IgD-negative memory B cell (primary cell): ENCODE measurements at regions not wholly inside any gene's neighbourhood (a gene's known extent, or its start where the extent isn't known, plus 50 kb on each side); places are given as distances from the start of the nearest gene placed in this dataset.

Experiments
- H3K27ac Mint-ChIP-seq, 3 donors: one replicate each; pipeline ENCODE4 v1.8.0; 2020 to 2022; ENCODE audit warnings: mild to moderate bottlenecking in 3 of 3, mixed read lengths in 3 of 3, moderate library complexity in 1 of 3
- H3K27me3 Mint-ChIP-seq: one replicate; pipeline ENCODE4 v1.8.0; 2021; ENCODE audit warnings: mixed read lengths
- H3K36me3 Mint-ChIP-seq: one replicate; pipeline ENCODE4 v1.8.0; 2020; ENCODE audit warnings: mild to moderate bottlenecking, mixed read lengths
- H3K4me1 Mint-ChIP-seq, 3 donors: one replicate each; pipeline ENCODE4 v1.8.0; 2020 to 2022; ENCODE audit warnings: mixed read lengths in 3 of 3, mild to moderate bottlenecking in 1 of 3
- H3K4me3 Mint-ChIP-seq, 4 donors: one replicate each; pipeline ENCODE4 v1.8.0; 2020 to 2022; ENCODE audit warnings: mild to moderate bottlenecking in 4 of 4, mixed read lengths in 4 of 4, moderate library complexity in 3 of 4
- H3K9me3 Mint-ChIP-seq, 3 donors: one replicate each; pipeline ENCODE4 v1.8.0; 2020 to 2021; ENCODE audit warnings: mixed read lengths in 3 of 3, mild to moderate bottlenecking in 1 of 3

DNA sequence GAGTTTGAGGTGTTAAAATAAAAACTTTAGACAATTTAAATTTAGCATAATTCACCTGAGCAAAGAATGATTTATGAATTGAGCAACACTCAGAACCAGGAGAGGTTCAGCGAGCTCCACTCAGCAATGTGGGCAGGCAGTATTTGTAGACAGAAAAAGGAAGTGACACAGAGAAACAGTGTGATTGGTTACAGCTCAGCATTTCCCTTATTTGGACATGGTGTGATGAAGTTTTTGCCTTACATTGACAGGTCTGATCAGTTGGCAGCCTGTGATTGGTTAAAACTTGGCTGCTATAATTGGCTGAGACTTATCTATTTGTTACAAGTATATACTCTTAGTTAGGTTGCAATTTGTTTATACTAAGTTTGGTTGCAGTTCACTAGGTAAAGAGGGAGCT, 621.2 kb upstream of the PRMT6 start:
- no peaks in the 10 kb centered on the region for H3K27me3 Mint-ChIP-seq
- H3K36me3 Mint-ChIP-seq, result no peaks in the 10 kb centered on the region
- peaks cover 0 to 2% (median 0%) of the 10 kb centered on the region in 3 donors for H3K4me1 Mint-ChIP-seq
- no peak overlapping the region for H3K27ac Mint-ChIP-seq
- H3K4me3 Mint-ChIP-seq, result no peak overlapping the region
- no peaks in the 10 kb centered on the region for H3K9me3 Mint-ChIP-seq

DNA sequence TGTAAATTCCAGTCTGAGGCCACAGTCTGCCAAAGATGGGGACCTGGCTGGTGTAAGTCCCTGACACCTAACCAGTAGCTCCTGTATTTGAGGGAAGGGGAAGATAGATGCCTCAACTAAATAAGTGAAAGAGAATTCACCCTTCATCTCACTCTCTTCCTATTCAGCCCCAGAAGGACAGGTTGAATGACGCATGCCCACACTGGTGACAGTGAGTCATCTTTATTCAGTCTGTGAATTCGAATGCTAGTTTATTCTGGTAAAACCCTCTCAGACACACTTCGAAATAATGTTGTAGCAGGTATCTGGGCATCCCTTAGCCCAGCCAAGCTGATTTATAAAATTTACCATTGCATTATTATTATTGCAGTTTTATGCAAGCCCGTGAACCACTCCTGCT, 617.0 kb upstream of the PRMT6 start:
- no peaks in the 10 kb centered on the region for H3K9me3 Mint-ChIP-seq
- H3K27me3 Mint-ChIP-seq, result no peaks in the 10 kb centered on the region
- H3K36me3 Mint-ChIP-seq, result no peaks in the 10 kb centered on the region
- peaks cover 0 to 2% (median 0%) of the 10 kb centered on the region in 3 donors for H3K4me1 Mint-ChIP-seq
- H3K4me3 Mint-ChIP-seq, result no peak overlapping the region
- H3K27ac Mint-ChIP-seq, result no peak overlapping the region

DNA sequence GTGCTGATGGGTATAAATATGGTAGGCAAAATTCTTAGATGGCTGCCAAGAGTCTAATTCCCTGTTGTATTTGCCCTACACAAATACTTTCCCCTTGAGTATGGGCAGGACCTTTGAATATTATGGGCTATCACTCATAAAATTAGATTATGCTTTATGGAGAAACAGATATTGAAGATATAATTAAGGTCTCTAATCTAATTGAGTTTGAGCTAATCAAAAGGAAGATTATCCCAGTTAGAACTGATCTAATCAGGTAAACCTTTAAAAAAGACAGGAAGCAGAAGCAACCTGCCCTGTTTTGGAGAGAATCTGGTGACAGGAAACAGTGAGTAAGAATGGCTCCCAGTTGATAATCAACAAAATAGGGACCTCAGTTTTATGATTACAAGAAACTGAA, 609.0 kb upstream of the PRMT6 start:
- Mint-ChIP-seq H3K4me3 (no peak overlapping the region), H3K4me1 (no peaks in the 10 kb centered on the region), H3K27me3 (no peaks in the 10 kb centered on the region), H3K9me3 (no peaks in the 10 kb centered on the region), H3K27ac (no peak overlapping the region), H3K36me3 (no peaks in the 10 kb centered on the region)

DNA sequence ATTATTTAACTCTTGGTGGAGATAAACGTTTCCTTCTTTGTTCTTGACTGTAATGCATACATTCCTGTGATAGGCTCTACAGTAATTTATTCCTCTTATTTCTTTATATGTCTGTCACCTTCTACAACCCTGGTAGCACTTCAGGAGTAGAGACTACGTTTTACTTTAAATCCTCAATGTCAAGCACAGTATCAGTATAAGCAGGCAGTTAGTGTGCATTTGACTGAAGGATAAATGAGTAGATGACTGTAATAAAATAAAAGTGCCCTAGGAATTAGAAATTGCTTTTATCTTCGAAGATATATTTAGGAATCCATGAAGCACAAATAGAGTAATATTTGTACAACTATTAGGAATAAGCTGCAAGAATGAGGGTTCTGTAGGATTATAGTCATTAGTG, 599.6 kb upstream of the PRMT6 start:
- H3K36me3 Mint-ChIP-seq, result no peaks in the 10 kb centered on the region
- no peak overlapping the region for H3K4me3 Mint-ChIP-seq
- H3K4me1 Mint-ChIP-seq, result no peaks in the 10 kb centered on the region
- no peaks in the 10 kb centered on the region for H3K9me3 Mint-ChIP-seq
- H3K27ac Mint-ChIP-seq, result no peak overlapping the region
- H3K27me3 Mint-ChIP-seq, result no peaks in the 10 kb centered on the region

DNA sequence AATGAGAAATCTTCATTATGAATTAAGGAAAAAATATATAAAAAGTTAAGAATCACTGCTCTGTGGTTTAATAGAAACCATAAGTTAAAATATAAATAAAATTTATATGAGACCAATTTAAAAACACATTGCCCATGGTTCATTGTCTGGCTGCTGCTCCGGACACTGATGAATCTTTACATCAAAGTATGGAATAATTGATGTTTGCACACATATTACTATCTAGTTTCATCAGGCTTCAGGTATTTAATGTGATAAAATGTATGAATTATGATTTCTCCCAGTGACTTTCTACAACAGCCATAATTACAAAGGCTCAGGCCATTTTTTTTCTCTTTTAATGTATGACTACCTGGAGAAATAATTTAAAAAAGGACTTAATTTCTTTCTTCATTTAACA, 599.1 kb upstream of the PRMT6 start:
- Mint-ChIP-seq H3K27ac (no peak overlapping the region), H3K4me1 (no peaks in the 10 kb centered on the region), H3K27me3 (no peaks in the 10 kb centered on the region), H3K9me3 (no peaks in the 10 kb centered on the region), H3K4me3 (no peak overlapping the region), H3K36me3 (no peaks in the 10 kb centered on the region)

DNA sequence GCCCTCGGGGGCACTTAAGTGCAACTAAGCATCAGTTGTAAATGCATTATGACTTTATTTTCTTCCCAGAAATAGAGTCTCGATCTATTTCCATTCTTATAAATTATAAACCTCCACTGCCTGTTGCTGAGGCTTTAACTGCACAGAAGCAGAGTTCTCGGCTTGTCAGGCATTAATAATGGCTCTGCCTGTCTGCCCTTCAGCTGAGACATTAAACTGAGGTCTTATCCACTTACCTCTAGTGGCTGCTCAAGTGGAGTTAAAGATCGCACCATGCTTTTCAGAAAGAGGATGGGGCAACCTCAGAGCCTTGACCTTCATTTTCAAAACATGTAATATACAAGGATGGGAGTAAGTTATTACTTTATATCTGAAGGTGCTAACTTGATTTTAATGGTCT, 597.6 kb upstream of the PRMT6 start:
- H3K9me3 Mint-ChIP-seq, result no peaks in the 10 kb centered on the region
- H3K27me3 Mint-ChIP-seq, result no peaks in the 10 kb centered on the region
- H3K27ac Mint-ChIP-seq, result no peak overlapping the region
- no peaks in the 10 kb centered on the region for H3K36me3 Mint-ChIP-seq
- H3K4me1 Mint-ChIP-seq, result no peaks in the 10 kb centered on the region
- no peak overlapping the region for H3K4me3 Mint-ChIP-seq

DNA sequence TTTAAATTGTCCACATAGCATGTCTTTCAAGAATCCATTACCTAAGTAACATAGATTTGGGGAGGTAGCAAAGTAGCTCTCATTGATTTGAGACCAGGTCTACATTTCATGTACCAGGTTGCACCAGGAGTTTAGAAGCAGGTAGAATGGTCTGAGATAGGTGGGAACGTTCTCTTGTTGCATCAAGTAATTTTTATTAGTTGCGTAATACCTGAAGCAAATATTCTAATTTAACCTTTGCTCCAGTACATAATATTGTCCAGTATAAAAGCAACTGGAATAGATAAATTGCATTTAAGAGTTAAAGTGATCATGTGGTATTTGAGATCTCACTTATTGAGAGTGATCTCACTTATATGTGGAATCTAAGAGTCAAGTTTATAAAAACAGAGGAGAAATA, 597.1 kb upstream of the PRMT6 start:
- H3K9me3 Mint-ChIP-seq, result peaks cover 0 to 2% (median 0%) of the 10 kb centered on the region in 3 donors
- H3K36me3 Mint-ChIP-seq, result no peaks in the 10 kb centered on the region
- H3K4me3 Mint-ChIP-seq, result no peak overlapping the region
- no peaks in the 10 kb centered on the region for H3K4me1 Mint-ChIP-seq
- H3K27me3 Mint-ChIP-seq, result no peaks in the 10 kb centered on the region
- H3K27ac Mint-ChIP-seq, result no peak overlapping the region

DNA sequence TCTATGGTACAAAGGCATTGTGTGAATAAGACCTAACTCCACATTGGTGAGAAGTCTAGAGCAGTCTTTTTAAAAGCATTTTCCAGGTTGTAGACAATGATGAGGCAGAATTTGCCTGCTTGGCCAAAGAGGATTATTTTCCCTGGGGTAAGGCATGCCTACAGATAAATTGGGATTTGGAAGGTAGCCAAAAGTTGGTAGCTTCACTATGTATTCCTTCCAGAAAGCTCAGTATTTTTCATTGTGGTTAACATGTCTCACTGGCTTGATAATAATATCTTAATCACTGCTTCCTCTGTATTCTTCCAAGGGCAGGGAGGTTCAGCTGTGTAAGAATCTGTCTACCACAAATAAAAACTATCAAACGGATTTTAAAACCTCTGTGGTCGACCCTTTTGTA, 590.8 kb upstream of the PRMT6 start:
- no peaks in the 10 kb centered on the region for H3K4me1 Mint-ChIP-seq
- no peak overlapping the region for H3K27ac Mint-ChIP-seq
- no peak overlapping the region for H3K4me3 Mint-ChIP-seq

DNA sequence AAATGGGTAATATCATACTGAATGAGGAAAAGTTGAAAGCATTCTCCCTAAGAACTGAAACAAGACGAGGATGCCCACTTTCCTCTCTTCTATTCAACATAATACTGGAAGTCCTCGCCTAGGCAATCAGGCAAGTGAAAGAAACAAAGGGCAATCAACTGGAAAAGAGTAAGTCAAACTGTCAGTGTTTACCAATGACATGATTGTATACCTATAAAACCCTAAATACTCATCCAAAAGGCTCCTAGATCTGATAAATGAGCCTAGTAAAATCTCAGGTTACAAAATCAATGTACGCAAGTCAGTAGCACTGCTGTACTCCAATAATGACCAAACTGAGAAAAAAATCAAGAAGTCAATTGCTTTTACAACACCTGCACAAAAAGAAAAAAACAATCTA, 575.8 kb upstream of the PRMT6 start:
- H3K9me3 Mint-ChIP-seq, result peaks cover 7 to 10% (median 8%) of the 10 kb centered on the region in 3 donors
- H3K4me1 Mint-ChIP-seq, result no peaks in the 10 kb centered on the region
- no peaks in the 10 kb centered on the region for H3K27me3 Mint-ChIP-seq
- no peak overlapping the region for H3K4me3 Mint-ChIP-seq
- H3K27ac Mint-ChIP-seq, result no peak overlapping the region
- no peaks in the 10 kb centered on the region for H3K36me3 Mint-ChIP-seq

More for the DNA sequence above, 590.8 kb upstream of the PRMT6 start:
- Mint-ChIP-seq H3K36me3 (peaks cover 2% of the 10 kb centered on the region), H3K9me3 (peaks cover 7 to 24% (median 11%) of the 10 kb centered on the region in 3 donors), H3K27me3 (no peaks in the 10 kb centered on the region)

DNA sequence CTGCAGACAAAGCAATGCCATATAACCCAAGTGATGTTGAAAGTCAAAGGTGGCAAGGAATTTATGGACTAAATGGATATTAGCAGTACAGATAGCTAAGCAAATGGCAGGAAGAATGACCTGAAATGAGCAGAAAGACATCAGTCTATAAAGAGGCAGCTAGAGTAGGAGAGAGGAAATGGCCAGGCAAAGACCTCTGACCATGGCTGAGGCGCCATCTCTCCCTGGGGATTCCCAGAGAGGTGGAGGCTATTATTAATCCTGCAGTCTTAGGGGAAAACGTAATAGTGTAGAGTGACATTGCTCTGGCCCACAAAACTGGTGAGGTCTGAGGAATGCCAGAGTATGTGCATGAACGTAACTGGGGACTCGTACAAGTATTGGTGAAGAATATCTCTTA, 563.6 kb upstream of the PRMT6 start:
- H3K27ac Mint-ChIP-seq, result no peak overlapping the region
- H3K36me3 Mint-ChIP-seq, result peaks cover 2% of the 10 kb centered on the region
- peaks cover 0 to 1% (median 0%) of the 10 kb centered on the region in 3 donors for H3K4me1 Mint-ChIP-seq
- no peaks in the 10 kb centered on the region for H3K27me3 Mint-ChIP-seq
- no peaks in the 10 kb centered on the region for H3K9me3 Mint-ChIP-seq
- no peak overlapping the region for H3K4me3 Mint-ChIP-seq

DNA sequence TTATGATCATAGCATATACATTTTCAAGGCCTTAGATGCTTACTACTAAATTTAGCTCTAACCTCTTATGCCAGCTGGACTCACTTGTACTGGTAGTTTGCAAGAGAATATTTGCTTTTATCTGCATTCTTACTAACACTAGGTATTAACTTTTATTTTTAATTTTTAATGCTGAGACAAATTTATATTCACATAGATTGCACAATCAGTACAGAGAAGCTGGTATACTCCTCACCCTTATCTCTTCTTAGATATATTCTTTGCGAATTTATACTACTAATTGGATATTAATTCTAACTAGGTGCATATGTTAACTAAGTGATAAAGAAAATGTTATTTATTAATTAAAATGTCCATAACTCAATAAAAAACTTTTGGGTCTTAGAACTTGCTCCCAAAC, 561.8 kb upstream of the PRMT6 start:
- Mint-ChIP-seq H3K27ac (no peak overlapping the region), H3K9me3 (no peaks in the 10 kb centered on the region), H3K4me1 (peaks cover 0 to 3% (median 0%) of the 10 kb centered on the region in 3 donors), H3K36me3 (peaks cover 2% of the 10 kb centered on the region), H3K27me3 (no peaks in the 10 kb centered on the region), H3K4me3 (no peak overlapping the region)

DNA sequence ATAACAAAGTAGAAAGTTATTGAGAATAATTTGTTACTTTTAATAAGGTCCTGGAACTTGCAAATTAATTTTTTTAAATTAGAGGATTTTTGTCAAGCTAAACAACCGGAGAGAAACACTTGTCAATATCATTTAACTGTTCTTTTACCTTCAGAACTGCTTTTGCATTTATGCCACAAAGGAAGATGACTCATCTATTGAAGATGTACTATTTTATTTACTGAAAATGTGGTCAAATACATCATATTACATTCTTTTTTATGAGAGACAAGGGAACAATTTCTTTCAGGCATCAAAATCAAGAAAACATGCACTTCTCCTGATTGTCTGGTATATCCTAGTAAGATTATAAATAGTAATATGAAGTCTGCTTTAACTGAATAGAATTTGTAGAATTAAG, 558.2 kb upstream of the PRMT6 start:
- Mint-ChIP-seq H3K4me3 (no peak overlapping the region), H3K9me3 (no peaks in the 10 kb centered on the region), H3K36me3 (peaks cover 2% of the 10 kb centered on the region), H3K4me1 (peaks cover 0 to 4% (median 0%) of the 10 kb centered on the region in 3 donors), H3K27ac (no peak overlapping the region), H3K27me3 (no peaks in the 10 kb centered on the region)

DNA sequence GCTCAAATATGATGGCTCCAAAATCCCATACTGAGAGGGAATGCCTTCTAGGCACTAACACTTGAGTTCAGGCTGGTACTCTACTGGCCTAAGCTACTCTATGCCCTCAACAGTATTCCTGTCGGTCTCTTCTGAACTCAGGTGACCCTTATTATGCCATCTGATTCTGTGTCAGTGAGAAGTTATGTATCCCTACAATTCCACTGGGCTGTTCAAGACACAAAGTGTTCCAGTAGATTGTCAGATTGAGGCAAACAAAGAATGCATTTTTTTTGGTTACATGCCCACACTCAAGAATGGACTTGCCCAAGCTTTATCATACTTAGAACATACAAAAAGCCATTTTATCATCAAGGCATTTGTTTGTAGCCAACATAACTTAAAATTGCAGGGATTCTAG, 553.8 kb upstream of the PRMT6 start:
- Mint-ChIP-seq H3K4me1 (peaks cover 0 to 3% (median 0%) of the 10 kb centered on the region in 3 donors), H3K9me3 (no peaks in the 10 kb centered on the region), H3K27me3 (no peaks in the 10 kb centered on the region), H3K27ac (no peak overlapping the region), H3K4me3 (no peak overlapping the region), H3K36me3 (no peaks in the 10 kb centered on the region)

DNA sequence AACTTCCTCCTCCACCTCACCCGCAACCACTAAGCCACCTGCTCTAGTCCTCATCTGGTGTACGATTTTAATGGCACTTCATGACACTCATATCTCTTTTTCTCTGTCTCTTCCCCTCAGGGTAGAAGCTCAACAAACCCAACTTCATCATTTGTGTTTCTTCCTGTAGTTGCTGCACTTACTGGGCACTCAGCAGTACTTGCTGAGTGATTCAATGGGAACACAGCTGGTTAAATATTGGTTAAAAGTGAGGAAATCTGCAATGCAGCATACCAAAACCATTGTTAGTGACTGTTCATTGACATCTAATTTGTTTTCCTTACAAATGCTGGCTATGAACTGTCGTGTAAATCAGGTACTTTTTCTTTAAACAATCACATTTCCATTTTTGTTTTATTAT, 541.1 kb upstream of the PRMT6 start:
- Mint-ChIP-seq H3K4me1 (no peaks in the 10 kb centered on the region), H3K4me3 (no peak overlapping the region), H3K27me3 (no peaks in the 10 kb centered on the region), H3K36me3 (no peaks in the 10 kb centered on the region), H3K9me3 (peaks cover 0 to 2% (median 0%) of the 10 kb centered on the region in 3 donors), H3K27ac (no peak overlapping the region)

DNA sequence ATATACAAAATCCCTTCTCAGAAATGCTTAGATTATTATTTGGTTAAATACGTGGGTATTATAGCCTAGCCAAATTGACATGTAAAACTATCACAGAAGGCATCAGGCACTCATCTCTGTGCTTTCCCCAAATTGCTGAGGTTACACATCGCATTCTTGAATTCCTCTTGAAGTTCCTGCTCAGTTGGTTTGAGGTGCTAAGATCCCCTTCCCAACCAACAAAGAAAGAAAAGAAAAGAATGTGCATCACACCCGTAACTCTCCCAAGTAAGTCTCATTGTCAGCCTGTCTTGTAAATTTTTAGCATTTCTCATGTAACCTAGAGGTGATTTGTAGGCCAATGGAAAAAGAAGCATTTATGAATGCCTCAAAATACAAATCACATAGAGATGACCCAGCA, 539.2 kb upstream of the PRMT6 start:
- Mint-ChIP-seq H3K9me3 (peaks cover 0 to 2% (median 0%) of the 10 kb centered on the region in 3 donors), H3K36me3 (no peaks in the 10 kb centered on the region), H3K27me3 (no peaks in the 10 kb centered on the region), H3K27ac (no peak overlapping the region), H3K4me3 (no peak overlapping the region), H3K4me1 (no peaks in the 10 kb centered on the region)

DNA sequence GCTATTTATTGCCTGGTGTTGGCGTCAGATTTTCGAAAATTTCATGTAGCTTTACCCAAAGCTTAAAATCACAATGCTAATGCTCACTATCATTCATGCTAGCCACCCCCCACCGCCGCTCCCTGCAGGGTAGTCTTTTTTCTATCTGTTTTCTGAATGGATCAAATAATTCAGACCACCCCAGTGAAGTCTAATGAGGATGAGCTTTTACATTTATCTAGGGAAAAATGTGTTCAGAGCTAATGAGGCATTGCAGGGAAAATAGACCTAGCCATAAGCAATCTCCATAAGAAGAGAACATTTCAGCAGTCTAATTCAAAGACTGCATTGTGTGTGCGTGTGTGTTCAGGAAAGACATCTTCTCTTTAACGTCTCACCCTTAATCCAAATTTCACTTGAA, 533.0 kb upstream of the PRMT6 start:
- no peak overlapping the region for H3K27ac Mint-ChIP-seq

DNA sequence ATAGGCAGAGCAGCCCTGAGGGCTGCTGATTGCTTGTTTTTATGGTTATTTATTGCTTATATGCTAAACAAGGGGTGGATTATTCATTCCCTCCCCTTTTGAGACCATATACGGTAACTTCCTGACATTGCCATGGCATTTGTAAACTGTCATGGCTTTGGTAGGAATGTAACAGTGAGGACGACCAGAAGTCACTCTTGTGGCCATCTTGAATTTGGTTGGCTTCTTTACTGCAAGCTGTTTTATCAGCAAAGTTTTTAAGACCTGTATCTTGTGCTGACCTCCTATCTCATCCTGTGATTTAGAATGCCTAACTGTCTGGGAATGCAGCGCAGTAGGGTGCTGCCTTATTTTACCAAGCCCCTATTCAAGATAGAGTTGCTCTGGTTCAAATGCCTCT, 531.8 kb upstream of the PRMT6 start:
- no peaks in the 10 kb centered on the region for H3K27me3 Mint-ChIP-seq
- H3K36me3 Mint-ChIP-seq, result no peaks in the 10 kb centered on the region
- H3K9me3 Mint-ChIP-seq, result peaks cover 0 to 3% (median 0%) of the 10 kb centered on the region in 3 donors
- no peak overlapping the region for H3K27ac Mint-ChIP-seq
- no peaks in the 10 kb centered on the region for H3K4me1 Mint-ChIP-seq
- no peak overlapping the region for H3K4me3 Mint-ChIP-seq

More for the DNA sequence above, 533.0 kb upstream of the PRMT6 start:
- no peaks in the 10 kb centered on the region for H3K36me3 Mint-ChIP-seq
- H3K4me3 Mint-ChIP-seq, result no peak overlapping the region
- no peaks in the 10 kb centered on the region for H3K4me1 Mint-ChIP-seq
- no peaks in the 10 kb centered on the region for H3K9me3 Mint-ChIP-seq
- no peaks in the 10 kb centered on the region for H3K27me3 Mint-ChIP-seq
